Sigmoid colon (tissue), 6 donors: ENCODE measurements at regions not wholly inside any gene's neighbourhood (a gene's known extent, or its start where the extent isn't known, plus 50 kb on each side); places are given as distances from the start of the nearest gene placed in this dataset.
A peak's percentile ranks its signal among the peaks of the same experiment; 100 is the strongest.

Experiments used
- DNase-seq: peaks from one replicate; pipeline ENCODE4 v3.0.0-alpha.2; 2019
- H3K27ac ChIP-seq, 4 donors: fragments of 200-600 bp; sonication (generic); one replicate each; pipeline ENCODE4 v1.5.1; 2016 to 2019; ENCODE audit warnings: mild to moderate bottlenecking in 1 of 4
- H3K27me3 ChIP-seq, 3 donors: fragments of 200-600 bp; sonication (generic); one replicate each; pipeline ENCODE4 v1.5.1; 2019; ENCODE audit warnings: mild to moderate bottlenecking in 1 of 3
- H3K36me3 ChIP-seq, 4 donors: fragments of 200-600 bp; sonication (generic); one replicate each; pipeline ENCODE4 v1.5.1; 2016 to 2019
- H3K4me1 ChIP-seq, 4 donors: fragments of 200-600 bp; sonication (generic); one replicate each; pipeline ENCODE4 v1.5.1; 2017 to 2019
- H3K4me3 ChIP-seq, 4 donors: fragments of 200-600 bp; sonication (generic); one replicate each; pipeline ENCODE4 v1.5.1; 2017 to 2019; ENCODE audit warnings: mild to moderate bottlenecking in 2 of 4, moderate library complexity in 1 of 4
- H3K9me3 ChIP-seq, 4 donors: fragments of 200-600 bp in 3 of 4; sonication (generic) in 3 of 4; one replicate each; pipeline versions ENCODE4 v1.5.1 to v1.6.1; 2013 to 2019
- CTCF ChIP-seq, 4 experiments: fragments of 450-650 bp in 3 of 4; fragments of 200-600 bp in 1 of 4; IDR thresholded peaks; one replicate each; pipeline ENCODE4 v1.5.1; 2016 to 2019; ENCODE audit warnings: antibody characterized with exemption in 4 of 4, mild to moderate bottlenecking in 3 of 4, moderate library complexity in 2 of 4
- EP300 ChIP-seq, 4 donors: sonication (generic); formaldehyde crosslinking; IDR thresholded peaks; one replicate each; pipeline ENCODE4 v1.6.1; 2017; ENCODE audit warnings: antibody characterized with exemption in 4 of 4
- POLR2A ChIP-seq, 2 donors: fragments of 450-650 bp; IDR thresholded peaks; one replicate each; pipeline ENCODE4 v1.6.1; 2016; ENCODE audit warnings: antibody characterized with exemption in 2 of 2, mild to moderate bottlenecking in 2 of 2, moderate library complexity in 2 of 2
- POLR2AphosphoS5 ChIP-seq, 4 donors: sonication (generic); formaldehyde crosslinking; IDR thresholded peaks; one replicate each; pipeline ENCODE4 v1.6.1; 2017; ENCODE audit warnings: antibody characterized with exemption in 4 of 4
- WGBS, 2 donors: extraction: QIAGEN DNeasy Blood & Tissue Kit; methylation state at CpG; one replicate each; pipeline ENCODE4 v1.1.7; 2013; 5-methylcytosine and 5-hydroxymethylcytosine counted together
- intact Hi-C: fragments of 100-400 bp; cut with DNase I; formaldehyde crosslinking; loops from one replicate; pipeline ENCODE4 v1.15.1; 2023
- donor health status: healthy with polysubstance abuse.
- donor health status: healthy.

GRCh38 chr1:224873434-224874369 lies 55.8 kb upstream of the DNAH14 start:
- Histone ChIP-seq H3K27me3 (no peaks in the 10 kb centered on the region), H3K4me1 (peaks cover 0 to 27% (median 21%) of the 10 kb centered on the region in 4 donors), H3K4me3 (no peak overlapping the region), H3K9me3 (no peaks in the 10 kb centered on the region), H3K36me3 (no peaks in the 10 kb centered on the region), H3K27ac (peak overlapping the region in 1 of 4 donors; percentile 2)
- whole genome bisulfite sequencing, 2 donors: 9 to 39% methylated on average over 3 of the region's 3 CpGs
- DNase-seq: no peak
- intact Hi-C loops: no loop called here
- no peak for TF ChIP-seq EP300 (IDR thresholded peaks at IDR 0.05)
- peak in 1 of 4 donors; percentile 34 for TF ChIP-seq POLR2AphosphoS5 (IDR thresholded peaks at IDR 0.05)

- WGBS, 2 donors: 9 to 19% methylated on average over 7 of the region's 7 CpGs
Observed at GRCh38 chr1:224874775-224875174, 54.7 kb upstream of the DNAH14 start.

GRCh38 chr1:224879162-224879803 lies 50.2 kb upstream of the DNAH14 start:
- no peaks in the 10 kb centered on the region for H3K36me3 ChIP-seq
- H3K9me3 ChIP-seq: no peaks in the 10 kb centered on the region
- peaks cover 0 to 20% (median 16%) of the 10 kb centered on the region in 4 donors for H3K4me1 ChIP-seq
- no peak overlapping the region for H3K4me3 ChIP-seq
- no peak overlapping the region for H3K27ac ChIP-seq
- intact Hi-C loops: no loop called here
- WGBS, 2 donors: 66 to 86% methylated on average over 5 of the region's 5 CpGs
- no peaks in the 10 kb centered on the region for H3K27me3 ChIP-seq
- DNase-seq: no peak
- no peak for TF ChIP-seq POLR2AphosphoS5 (IDR thresholded peaks at IDR 0.05)
- no peak for TF ChIP-seq EP300 (IDR thresholded peaks at IDR 0.05)
- no peak for TF ChIP-seq CTCF (IDR thresholded peaks at IDR 0.05)
- no peak for TF ChIP-seq POLR2A (IDR thresholded peaks at IDR 0.05)

More at GRCh38 chr1:224874775-224875174, 54.7 kb upstream of the DNAH14 start:
- no peaks in the 10 kb centered on the region for H3K36me3 ChIP-seq
- H3K27ac ChIP-seq: no peak overlapping the region
- no peak for DNase-seq
- H3K9me3 ChIP-seq: no peaks in the 10 kb centered on the region
- H3K4me1 ChIP-seq: peaks cover 0 to 27% (median 21%) of the 10 kb centered on the region in 4 donors
- no peaks in the 10 kb centered on the region for H3K27me3 ChIP-seq
- no peak overlapping the region for H3K4me3 ChIP-seq
- intact Hi-C loops: no loop called here
- no peak for TF ChIP-seq POLR2AphosphoS5 (IDR thresholded peaks at IDR 0.05)
- no peak for TF ChIP-seq POLR2A (IDR thresholded peaks at IDR 0.05)
- no peak for TF ChIP-seq CTCF (IDR thresholded peaks at IDR 0.05)
- no peak for TF ChIP-seq EP300 (IDR thresholded peaks at IDR 0.05)
